ENCODE measurements at regions not wholly inside any gene's neighbourhood (a gene's known extent, or its start where the extent isn't known, plus 50 kb on each side); places are given as distances from the start of the nearest gene placed in this dataset.

GRCh38 chr2:13768274-13768673 lies 864.2 kb upstream of the LRATD1 start:
- TF ChIP-seq EZH2phosphoT487 (IDR thresholded peaks at IDR 0.05; ENCODE audit: borderline replicate concordance, low read depth, low read length) (no peak), CTCF (conservative IDR thresholded peaks at IDR 0.05; ENCODE audit: low read length) (no peak)
- H3K4me3 ChIP-seq (ENCODE audit: low read depth, low read length, poor library complexity, severe bottlenecking) = no peak overlapping the region
- ChIA-PET POLR2A (no interaction called here), CTCF (ENCODE audit: unreplicated experiment) (no interaction called here)
- intact Hi-C loops (cut with micrococcal nuclease; ENCODE audit: unreplicated experiment) = no loop called here
- H3K9me2 ChIP-seq (ENCODE audit: insufficient read depth, low read length) = no peaks in the 10 kb centered on the region
- no TSS peak for BruUV-seq (replicated peaks)
- H3K36me3 ChIP-seq (ENCODE audit: insufficient read depth, low read length) = no peaks in the 10 kb centered on the region
- H3K4me1 ChIP-seq (ENCODE audit: insufficient read depth, low read length, poor library complexity, severe bottlenecking) = no peaks in the 10 kb centered on the region
- no peak overlapping the region for H2AFZ ChIP-seq (ENCODE audit: low read length)
- H4K20me1 ChIP-seq (ENCODE audit: insufficient read depth, low read length) = no peaks in the 10 kb centered on the region
- H3K4me2 ChIP-seq (ENCODE audit: low read length) = no peak overlapping the region
- no peak overlapping the region for H3K27ac ChIP-seq (ENCODE audit: low read depth, low read length, poor library complexity, severe bottlenecking)
- no peak for DNase-seq (ENCODE audit: low spot score)
- no peaks in the 10 kb centered on the region for H3K9me3 ChIP-seq (ENCODE audit: low read length)
- no peaks in the 10 kb centered on the region for H3K79me2 ChIP-seq (ENCODE audit: insufficient read depth, low read depth, low read length)

GRCh38 chr2:13770279-13770678 lies 862.2 kb upstream of the LRATD1 start:
- ChIA-PET CTCF (ENCODE audit: unreplicated experiment) (no interaction called here), POLR2A (no interaction called here)
- Histone ChIP-seq H2AFZ (ENCODE audit: low read length) (no peak overlapping the region), H3K9me2 (ENCODE audit: insufficient read depth, low read length) (no peaks in the 10 kb centered on the region), H3K4me2 (ENCODE audit: low read length) (no peak overlapping the region), H3K36me3 (ENCODE audit: insufficient read depth, low read length) (no peaks in the 10 kb centered on the region), H3K4me3 (ENCODE audit: low read depth, low read length, poor library complexity, severe bottlenecking) (no peak overlapping the region), H3K27ac (ENCODE audit: low read depth, low read length, poor library complexity, severe bottlenecking) (no peak overlapping the region), H3K4me1 (ENCODE audit: insufficient read depth, low read length, poor library complexity, severe bottlenecking) (no peaks in the 10 kb centered on the region), H4K20me1 (ENCODE audit: insufficient read depth, low read length) (no peaks in the 10 kb centered on the region), H3K9me3 (ENCODE audit: low read length) (no peaks in the 10 kb centered on the region), H3K79me2 (ENCODE audit: insufficient read depth, low read depth, low read length) (no peaks in the 10 kb centered on the region)
- no TSS peak for BruUV-seq (replicated peaks)
- intact Hi-C loops (cut with micrococcal nuclease; ENCODE audit: unreplicated experiment) = no loop called here
- DNase-seq (ENCODE audit: low spot score) = no peak
- no peak for TF ChIP-seq CTCF (conservative IDR thresholded peaks at IDR 0.05; ENCODE audit: low read length)
- TF ChIP-seq EZH2phosphoT487 (IDR thresholded peaks at IDR 0.05; ENCODE audit: borderline replicate concordance, low read depth, low read length) = no peak

GRCh38 chr2:13779996-13780395 lies 852.5 kb upstream of the LRATD1 start:
- TF ChIP-seq EZH2phosphoT487 (IDR thresholded peaks at IDR 0.05; ENCODE audit: borderline replicate concordance, low read depth, low read length) (no peak), CTCF (conservative IDR thresholded peaks at IDR 0.05; ENCODE audit: low read length) (no peak)
- no peaks in the 10 kb centered on the region for H3K9me3 ChIP-seq (ENCODE audit: low read length)
- H3K4me2 ChIP-seq (ENCODE audit: low read length) = no peak overlapping the region
- POLR2A ChIA-PET = interaction anchor here (0.7 kb wide), 1 partner anchor 66 kb away, joined by 3 read pairs; no protein-coding TSS in a partner anchor
- no peak overlapping the region for H3K4me3 ChIP-seq (ENCODE audit: low read depth, low read length, poor library complexity, severe bottlenecking)
- no TSS peak for BruUV-seq (replicated peaks)
- H3K9me2 ChIP-seq (ENCODE audit: insufficient read depth, low read length) = no peaks in the 10 kb centered on the region
- no peaks in the 10 kb centered on the region for H3K36me3 ChIP-seq (ENCODE audit: insufficient read depth, low read length)
- no peak overlapping the region for H3K27ac ChIP-seq (ENCODE audit: low read depth, low read length, poor library complexity, severe bottlenecking)
- no peaks in the 10 kb centered on the region for H3K79me2 ChIP-seq (ENCODE audit: insufficient read depth, low read depth, low read length)
- no peak for DNase-seq (ENCODE audit: low spot score)
- H2AFZ ChIP-seq (ENCODE audit: low read length) = no peak overlapping the region
- H4K20me1 ChIP-seq (ENCODE audit: insufficient read depth, low read length) = no peaks in the 10 kb centered on the region
- CTCF ChIA-PET (ENCODE audit: unreplicated experiment) = no interaction called here
- intact Hi-C loops (cut with micrococcal nuclease; ENCODE audit: unreplicated experiment) = no loop called here
- H3K4me1 ChIP-seq (ENCODE audit: insufficient read depth, low read length, poor library complexity, severe bottlenecking) = no peaks in the 10 kb centered on the region
